ENCODE measurements at regions not wholly inside any gene's neighbourhood (a gene's known extent, or its start where the extent isn't known, plus 50 kb on each side); places are given as distances from the start of the nearest gene placed in this dataset.

GRCh38 chr12:126763359-126763758, 1503.6 kb upstream of the TMEM132C start:
- Histone ChIP-seq H4K20me1 (ENCODE audit: insufficient read depth, low read depth, low read length) (no peaks in the 10 kb centered on the region), H3K79me2 (ENCODE audit: low read length) (no peaks in the 10 kb centered on the region), H3K27ac (ENCODE audit: low read length) (no peak overlapping the region), H3K9me2 (replicated peaks; ENCODE audit: insufficient read depth, low read length) (no peaks in the 10 kb centered on the region), H3K9ac (ENCODE audit: low read length) (no peak overlapping the region), H3K9me3 (ENCODE audit: low read length) (peaks cover 15% of the 10 kb centered on the region), H3K36me3 (ENCODE audit: insufficient read depth, low read length) (no peaks in the 10 kb centered on the region), H2AFZ (ENCODE audit: low read length) (no peak overlapping the region), H3K4me2 (ENCODE audit: low read depth, low read length, poor library complexity, severe bottlenecking) (no peak overlapping the region), H3K27me3 (ENCODE audit: low read length) (no peaks in the 10 kb centered on the region), H3K4me3 (ENCODE audit: low read length) (no peak overlapping the region), H3K4me1 (ENCODE audit: low read length) (no peaks in the 10 kb centered on the region)
- DNase-seq: no peak

- Histone ChIP-seq H3K9me3 (ENCODE audit: low read length) (peaks cover 16% of the 10 kb centered on the region), H3K4me2 (ENCODE audit: low read depth, low read length, poor library complexity, severe bottlenecking) (no peak overlapping the region), H3K27ac (ENCODE audit: low read length) (no peak overlapping the region), H4K20me1 (ENCODE audit: insufficient read depth, low read depth, low read length) (no peaks in the 10 kb centered on the region), H3K79me2 (ENCODE audit: low read length) (no peaks in the 10 kb centered on the region), H2AFZ (ENCODE audit: low read length) (no peak overlapping the region), H3K27me3 (ENCODE audit: low read length) (no peaks in the 10 kb centered on the region), H3K9me2 (replicated peaks; ENCODE audit: insufficient read depth, low read length) (no peaks in the 10 kb centered on the region), H3K9ac (ENCODE audit: low read length) (no peak overlapping the region), H3K36me3 (ENCODE audit: insufficient read depth, low read length) (no peaks in the 10 kb centered on the region), H3K4me1 (ENCODE audit: low read length) (no peaks in the 10 kb centered on the region), H3K4me3 (ENCODE audit: low read length) (no peak overlapping the region)
- DNase-seq: no peak
These were observed 1499.6 kb upstream of the TMEM132C start for GRCh38 chr12:126767334-126767733.

- no peak overlapping the region for H3K27ac ChIP-seq (ENCODE audit: low read length)
- no peak overlapping the region for H3K4me2 ChIP-seq (ENCODE audit: low read depth, low read length, poor library complexity, severe bottlenecking)
- no peaks in the 10 kb centered on the region for H3K9me2 ChIP-seq (replicated peaks; ENCODE audit: insufficient read depth, low read length)
- no peaks in the 10 kb centered on the region for H3K4me1 ChIP-seq (ENCODE audit: low read length)
- H3K79me2 ChIP-seq (ENCODE audit: low read length): no peaks in the 10 kb centered on the region
- H3K27me3 ChIP-seq (ENCODE audit: low read length): no peaks in the 10 kb centered on the region
- H3K4me3 ChIP-seq (ENCODE audit: low read length): no peak overlapping the region
- H4K20me1 ChIP-seq (ENCODE audit: insufficient read depth, low read depth, low read length): no peaks in the 10 kb centered on the region
- DNase-seq: no peak
- no peaks in the 10 kb centered on the region for H3K36me3 ChIP-seq (ENCODE audit: insufficient read depth, low read length)
- H2AFZ ChIP-seq (ENCODE audit: low read length): no peak overlapping the region
- no peak overlapping the region for H3K9ac ChIP-seq (ENCODE audit: low read length)
- H3K9me3 ChIP-seq (ENCODE audit: low read length): peaks cover 16% of the 10 kb centered on the region; the same call in 1 of the 2 replicates
These were observed 1498.5 kb upstream of the TMEM132C start for GRCh38 chr12:126768517-126768916.

GRCh38 chr12:126770188-126770587, 1496.8 kb upstream of the TMEM132C start:
- H3K4me3 ChIP-seq (ENCODE audit: low read length): no peak overlapping the region
- no peaks in the 10 kb centered on the region for H4K20me1 ChIP-seq (ENCODE audit: insufficient read depth, low read depth, low read length)
- H3K9me3 ChIP-seq (ENCODE audit: low read length): peaks cover 16% of the 10 kb centered on the region; the same call in 1 of the 2 replicates
- no peaks in the 10 kb centered on the region for H3K9me2 ChIP-seq (replicated peaks; ENCODE audit: insufficient read depth, low read length)
- H3K9ac ChIP-seq (ENCODE audit: low read length): no peak overlapping the region
- H3K79me2 ChIP-seq (ENCODE audit: low read length): no peaks in the 10 kb centered on the region
- H3K4me2 ChIP-seq (ENCODE audit: low read depth, low read length, poor library complexity, severe bottlenecking): no peak overlapping the region
- H3K27ac ChIP-seq (ENCODE audit: low read length): no peak overlapping the region
- H3K4me1 ChIP-seq (ENCODE audit: low read length): no peaks in the 10 kb centered on the region
- H2AFZ ChIP-seq (ENCODE audit: low read length): no peak overlapping the region
- DNase-seq: no peak
- no peaks in the 10 kb centered on the region for H3K27me3 ChIP-seq (ENCODE audit: low read length)
- H3K36me3 ChIP-seq (ENCODE audit: insufficient read depth, low read length): no peaks in the 10 kb centered on the region

- no peaks in the 10 kb centered on the region for H3K9me2 ChIP-seq (replicated peaks; ENCODE audit: insufficient read depth, low read length)
- H3K79me2 ChIP-seq (ENCODE audit: low read length): no peaks in the 10 kb centered on the region
- DNase-seq: no peak
- H3K9me3 ChIP-seq (ENCODE audit: low read length): peaks cover 15% of the 10 kb centered on the region; the same call in 1 of the 2 replicates
- H3K9ac ChIP-seq (ENCODE audit: low read length): no peak overlapping the region
- no peaks in the 10 kb centered on the region for H3K4me1 ChIP-seq (ENCODE audit: low read length)
- H3K4me3 ChIP-seq (ENCODE audit: low read length): no peak overlapping the region
- no peaks in the 10 kb centered on the region for H4K20me1 ChIP-seq (ENCODE audit: insufficient read depth, low read depth, low read length)
- no peak overlapping the region for H3K27ac ChIP-seq (ENCODE audit: low read length)
- no peak overlapping the region for H2AFZ ChIP-seq (ENCODE audit: low read length)
- H3K36me3 ChIP-seq (ENCODE audit: insufficient read depth, low read length): no peaks in the 10 kb centered on the region
- no peaks in the 10 kb centered on the region for H3K27me3 ChIP-seq (ENCODE audit: low read length)
- no peak overlapping the region for H3K4me2 ChIP-seq (ENCODE audit: low read depth, low read length, poor library complexity, severe bottlenecking)
These were observed 1494.7 kb upstream of the TMEM132C start for GRCh38 chr12:126772171-126772864.

- no peaks in the 10 kb centered on the region for H3K27me3 ChIP-seq (ENCODE audit: low read length)
These were observed 1494.0 kb upstream of the TMEM132C start for GRCh38 chr12:126773012-126773411.

GRCh38 chr12:126773491-126773890, 1493.5 kb upstream of the TMEM132C start:
- Histone ChIP-seq H3K4me3 (ENCODE audit: low read length) (no peak overlapping the region), H3K4me1 (ENCODE audit: low read length) (no peaks in the 10 kb centered on the region), H4K20me1 (ENCODE audit: insufficient read depth, low read depth, low read length) (no peaks in the 10 kb centered on the region), H3K4me2 (ENCODE audit: low read depth, low read length, poor library complexity, severe bottlenecking) (no peak overlapping the region), H3K79me2 (ENCODE audit: low read length) (no peaks in the 10 kb centered on the region), H3K27ac (ENCODE audit: low read length) (no peak overlapping the region), H2AFZ (ENCODE audit: low read length) (no peak overlapping the region), H3K27me3 (ENCODE audit: low read length) (no peaks in the 10 kb centered on the region), H3K9me2 (replicated peaks; ENCODE audit: insufficient read depth, low read length) (no peaks in the 10 kb centered on the region), H3K36me3 (ENCODE audit: insufficient read depth, low read length) (no peaks in the 10 kb centered on the region), H3K9ac (ENCODE audit: low read length) (no peak overlapping the region), H3K9me3 (ENCODE audit: low read length) (peaks cover 18% of the 10 kb centered on the region; the same call in 1 of the 2 replicates)
- DNase-seq: no peak

More at GRCh38 chr12:126773012-126773411, 1494.0 kb upstream of the TMEM132C start:
- no peak overlapping the region for H3K27ac ChIP-seq (ENCODE audit: low read length)
- DNase-seq: no peak
- no peaks in the 10 kb centered on the region for H3K9me2 ChIP-seq (replicated peaks; ENCODE audit: insufficient read depth, low read length)
- H3K4me2 ChIP-seq (ENCODE audit: low read depth, low read length, poor library complexity, severe bottlenecking): no peak overlapping the region
- peaks cover 18% of the 10 kb centered on the region; the same call in 1 of the 2 replicates for H3K9me3 ChIP-seq (ENCODE audit: low read length)
- no peaks in the 10 kb centered on the region for H3K79me2 ChIP-seq (ENCODE audit: low read length)
- H3K36me3 ChIP-seq (ENCODE audit: insufficient read depth, low read length): no peaks in the 10 kb centered on the region
- no peaks in the 10 kb centered on the region for H3K4me1 ChIP-seq (ENCODE audit: low read length)
- H2AFZ ChIP-seq (ENCODE audit: low read length): no peak overlapping the region
- H3K4me3 ChIP-seq (ENCODE audit: low read length): no peak overlapping the region
- H4K20me1 ChIP-seq (ENCODE audit: insufficient read depth, low read depth, low read length): no peaks in the 10 kb centered on the region
- no peak overlapping the region for H3K9ac ChIP-seq (ENCODE audit: low read length)

GRCh38 chr12:126776026-126776655, 1490.8 kb upstream of the TMEM132C start:
- no peak overlapping the region for H3K4me2 ChIP-seq (ENCODE audit: low read depth, low read length, poor library complexity, severe bottlenecking)
- H3K9me3 ChIP-seq (ENCODE audit: low read length): peaks cover 9% of the 10 kb centered on the region; the same call in 1 of the 2 replicates
- H3K27ac ChIP-seq (ENCODE audit: low read length): no peak overlapping the region
- H3K9me2 ChIP-seq (replicated peaks; ENCODE audit: insufficient read depth, low read length): no peaks in the 10 kb centered on the region
- H3K4me3 ChIP-seq (ENCODE audit: low read length): no peak overlapping the region
- no peaks in the 10 kb centered on the region for H3K79me2 ChIP-seq (ENCODE audit: low read length)
- no peak overlapping the region for H2AFZ ChIP-seq (ENCODE audit: low read length)
- H3K36me3 ChIP-seq (ENCODE audit: insufficient read depth, low read length): no peaks in the 10 kb centered on the region
- H3K9ac ChIP-seq (ENCODE audit: low read length): no peak overlapping the region
- H3K4me1 ChIP-seq (ENCODE audit: low read length): no peaks in the 10 kb centered on the region
- DNase-seq: no peak
- H4K20me1 ChIP-seq (ENCODE audit: insufficient read depth, low read depth, low read length): no peaks in the 10 kb centered on the region
- no peaks in the 10 kb centered on the region for H3K27me3 ChIP-seq (ENCODE audit: low read length)
